ENCODE measurements at regions not wholly inside any gene's neighbourhood (a gene's known extent, or its start where the extent isn't known, plus 50 kb on each side); places are given as distances from the start of the nearest gene placed in this dataset.

DNA sequence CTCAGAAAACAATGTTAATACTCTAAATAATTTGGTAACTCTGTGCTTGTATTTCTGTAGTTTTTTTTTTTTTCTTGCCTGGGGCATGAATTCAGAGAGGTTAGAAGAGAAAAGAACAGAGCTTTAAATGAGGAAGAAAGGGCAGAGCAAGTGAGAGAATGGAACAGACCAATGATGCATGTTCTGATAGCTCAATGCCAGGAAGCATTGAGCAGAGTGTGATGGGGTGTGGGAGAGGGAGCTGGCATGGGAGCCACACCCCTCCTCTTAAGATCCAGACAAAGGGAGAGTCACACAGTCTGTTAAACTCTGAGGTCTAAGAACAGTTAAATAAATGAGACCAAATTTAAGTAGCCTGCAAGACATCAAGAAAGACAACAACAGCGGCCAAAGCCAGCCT is 538.6 kb downstream of the TUSC7 start:
- TF ChIP-seq, protein P1, sequence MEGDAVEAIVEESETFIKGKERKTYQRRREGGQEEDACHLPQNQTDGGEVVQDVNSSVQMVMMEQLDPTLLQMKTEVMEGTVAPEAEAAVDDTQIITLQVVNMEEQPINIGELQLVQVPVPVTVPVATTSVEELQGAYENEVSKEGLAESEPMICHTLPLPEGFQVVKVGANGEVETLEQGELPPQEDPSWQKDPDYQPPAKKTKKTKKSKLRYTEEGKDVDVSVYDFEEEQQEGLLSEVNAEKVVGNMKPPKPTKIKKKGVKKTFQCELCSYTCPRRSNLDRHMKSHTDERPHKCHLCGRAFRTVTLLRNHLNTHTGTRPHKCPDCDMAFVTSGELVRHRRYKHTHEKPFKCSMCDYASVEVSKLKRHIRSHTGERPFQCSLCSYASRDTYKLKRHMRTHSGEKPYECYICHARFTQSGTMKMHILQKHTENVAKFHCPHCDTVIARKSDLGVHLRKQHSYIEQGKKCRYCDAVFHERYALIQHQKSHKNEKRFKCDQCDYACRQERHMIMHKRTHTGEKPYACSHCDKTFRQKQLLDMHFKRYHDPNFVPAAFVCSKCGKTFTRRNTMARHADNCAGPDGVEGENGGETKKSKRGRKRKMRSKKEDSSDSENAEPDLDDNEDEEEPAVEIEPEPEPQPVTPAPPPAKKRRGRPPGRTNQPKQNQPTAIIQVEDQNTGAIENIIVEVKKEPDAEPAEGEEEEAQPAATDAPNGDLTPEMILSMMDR (IDR thresholded peaks at IDR 0.05): no peak
- TF ChIP-seq POLR2A (IDR thresholded peaks at IDR 0.05): no peak

All from Peyer's patch (tissue), 4 donors.